ENCODE measurements at regions not wholly inside any gene's neighbourhood (a gene's known extent, or its start where the extent isn't known, plus 50 kb on each side); places are given as distances from the start of the nearest gene placed in this dataset.

- no peak for DNase-seq
These were observed 455.4 kb downstream of the EBF1 start for GRCh38 chr5:158644301-158644700.

- no peak for DNase-seq
These were observed 455.9 kb downstream of the EBF1 start for GRCh38 chr5:158643840-158644239.

- DNase-seq, result peak; percentile 15
These were observed 456.8 kb downstream of the EBF1 start for GRCh38 chr5:158642879-158643278.

- no peak for DNase-seq
These were observed 458.7 kb downstream of the EBF1 start for GRCh38 chr5:158641016-158641415.

GRCh38 chr5:158640593-158640980 is 459.1 kb downstream of the EBF1 start:
- peak; percentile 17 for DNase-seq

GRCh38 chr5:158639881-158640592 is 459.7 kb downstream of the EBF1 start:
- DNase-seq, result no peak

GRCh38 chr5:158638396-158638795 is 461.3 kb downstream of the EBF1 start:
- no peak for DNase-seq

GRCh38 chr5:158637039-158637438 is 462.7 kb downstream of the EBF1 start:
- DNase-seq, result no peak

GRCh38 chr5:158635565-158635964 is 464.2 kb downstream of the EBF1 start:
- DNase-seq, result no peak

- no peak for DNase-seq
These were observed 465.0 kb downstream of the EBF1 start for GRCh38 chr5:158634714-158635113.

- DNase-seq, result peak; percentile 97
These were observed 470.0 kb downstream of the EBF1 start for GRCh38 chr5:158629591-158630312.

GRCh38 chr5:158626718-158627117 is 473.0 kb downstream of the EBF1 start:
- DNase-seq, result no peak

- no peak for DNase-seq
These were observed 475.7 kb downstream of the EBF1 start for GRCh38 chr5:158623971-158624370.

GRCh38 chr5:158621391-158621790 is 478.3 kb downstream of the EBF1 start:
- no peak for DNase-seq

- DNase-seq, result peak; percentile 30
These were observed 480.5 kb downstream of the EBF1 start for GRCh38 chr5:158619083-158619788.

GRCh38 chr5:158618256-158618655 is 481.5 kb downstream of the EBF1 start:
- no peak for DNase-seq

- no peak for DNase-seq
These were observed 483.0 kb downstream of the EBF1 start for GRCh38 chr5:158616707-158617106.

- no peak for DNase-seq
These were observed 484.8 kb downstream of the EBF1 start for GRCh38 chr5:158614951-158615350.

GRCh38 chr5:158611581-158611980 is 488.1 kb downstream of the EBF1 start:
- DNase-seq, result no peak

- no peak for DNase-seq
These were observed 489.7 kb downstream of the EBF1 start for GRCh38 chr5:158610051-158610415.

- DNase-seq, result no peak
These were observed 490.2 kb downstream of the EBF1 start for GRCh38 chr5:158609333-158610050.

GRCh38 chr5:158607088-158607487 is 492.6 kb downstream of the EBF1 start:
- no peak for DNase-seq

- DNase-seq, result no peak
These were observed 493.5 kb downstream of the EBF1 start for GRCh38 chr5:158606233-158606632.

Measured in DMS53 (cell line).